GM20000 (cell line): ENCODE measurements at regions not wholly inside any gene's neighbourhood (a gene's known extent, or its start where the extent isn't known, plus 50 kb on each side); places are given as distances from the start of the nearest gene placed in this dataset.

Experiments used
- DNase-seq: peaks from one replicate; pipeline ENCODE4 v3.0.0; 2012; ENCODE audit warnings: low spot score
- CTCF ChIP-seq: IDR thresholded peaks from 2 replicates; pipeline ENCODE4 v1.5.1; 2012; ENCODE audit warnings: mild to moderate bottlenecking, control low read depth; ENCODE audit errors: extremely low read depth, missing control alignments

GRCh38 chr10:3364768-3365480 lies 192.3 kb upstream of the PITRM1 start:
- no peak for DNase-seq
- TF ChIP-seq CTCF: no peak

- DNase-seq: no peak
- no peak for TF ChIP-seq CTCF
Measured at GRCh38 chr10:3363311-3364045, 190.9 kb upstream of the PITRM1 start.

GRCh38 chr10:3362394-3362793 lies 189.8 kb upstream of the PITRM1 start:
- no peak for TF ChIP-seq CTCF
- no peak for DNase-seq

- no peak for DNase-seq
- TF ChIP-seq CTCF: no peak
Measured at GRCh38 chr10:3361640-3362039, 189.1 kb upstream of the PITRM1 start.

GRCh38 chr10:3357737-3358136 lies 185.2 kb upstream of the PITRM1 start:
- TF ChIP-seq CTCF: no peak
- DNase-seq: no peak

GRCh38 chr10:3355536-3355935 lies 183.0 kb upstream of the PITRM1 start:
- DNase-seq: no peak
- no peak for TF ChIP-seq CTCF

GRCh38 chr10:3354174-3354900 lies 181.8 kb upstream of the PITRM1 start:
- DNase-seq: no peak
- TF ChIP-seq CTCF: no peak
